SK-N-MC (cell line): ENCODE measurements at regions not wholly inside any gene's neighbourhood (a gene's known extent, or its start where the extent isn't known, plus 50 kb on each side); places are given as distances from the start of the nearest gene placed in this dataset.

Source experiments
- EZH2 ChIP-seq: fragments of 200-600 bp; sonication (generic); IDR thresholded peaks from one replicate; pipeline ENCODE4 v1.6.1; 2017; ENCODE audit warnings: antibody characterized with exemption
- FOXP2 ChIP-seq: optimal IDR thresholded peaks from 2 replicates; pipeline ENCODE3; 2011; ENCODE audit warnings: mild to moderate bottlenecking, moderate library complexity; ENCODE audit not compliant: insufficient read depth; ENCODE audit errors: extremely low read length, control extremely low read depth
- POLR2AphosphoS5 ChIP-seq: IDR thresholded peaks from 2 replicates; pipeline ENCODE4 v1.6.1; 2012; ENCODE audit warnings: mild to moderate bottlenecking, low read depth, low read length, borderline replicate concordance

DNA sequence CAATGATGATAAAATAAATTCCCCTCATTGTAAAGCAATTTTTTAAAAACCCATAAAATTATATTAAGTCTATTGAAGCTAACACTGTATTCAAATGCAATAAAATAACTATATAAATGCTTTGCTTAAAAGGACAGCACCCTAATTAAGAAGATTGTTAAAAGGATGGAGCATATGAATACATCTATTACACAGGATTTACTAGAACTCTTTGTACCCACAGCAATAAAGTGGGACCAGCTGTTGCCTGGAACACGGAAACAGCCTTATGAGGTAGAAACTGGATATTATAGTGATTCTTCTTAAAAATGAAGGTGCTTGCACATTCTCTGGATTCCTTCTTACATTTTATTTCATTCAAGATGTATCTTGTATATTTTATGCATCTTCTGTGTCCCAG is 298.7 kb upstream of the KLF3 start:
- TF ChIP-seq EZH2 (no peak), POLR2AphosphoS5 (no peak), FOXP2 (no peak)
